Gastrocnemius medialis (tissue), 4 donors: ENCODE measurements at regions not wholly inside any gene's neighbourhood (a gene's known extent, or its start where the extent isn't known, plus 50 kb on each side); places are given as distances from the start of the nearest gene placed in this dataset.

Source experiments
- CTCF ChIP-seq, 5 experiments: fragments of 450-650 bp in 3 of 5; fragments of 200-600 bp in 2 of 5; sonication (generic) in 2 of 5; IDR thresholded peaks in 4 of 5; conservative IDR thresholded peaks in 1 of 5; 1 replicate in 4 of 5; 2 replicates in 1 of 5; pipeline ENCODE4 v1.5.1; 2016 to 2019; ENCODE audit warnings: antibody characterized with exemption in 5 of 5, mild to moderate bottlenecking in 3 of 5, moderate library complexity in 3 of 5
- POLR2A ChIP-seq, 2 donors: fragments of 450-650 bp; IDR thresholded peaks; one replicate each; pipeline ENCODE4 v1.6.1; 2017; ENCODE audit warnings: antibody characterized with exemption in 2 of 2, mild to moderate bottlenecking in 2 of 2, moderate library complexity in 2 of 2

GRCh38 chr5:89187268-89187667 is 304.3 kb upstream of the MEF2C start:
- TF ChIP-seq CTCF (IDR thresholded peaks at IDR 0.05 in 4 of 5, conservative IDR thresholded peaks at IDR 0.05 in 1 of 5), result no peak
- TF ChIP-seq POLR2A (IDR thresholded peaks at IDR 0.05), result no peak
